HUES6 (cell line): ENCODE measurements at regions not wholly inside any gene's neighbourhood (a gene's known extent, or its start where the extent isn't known, plus 50 kb on each side); places are given as distances from the start of the nearest gene placed in this dataset.

Source experiments
- H3K27ac ChIP-seq: 2 replicates; pipeline ENCODE4 v1.7.0; 2013; ENCODE audit warnings: low read depth, mild to moderate bottlenecking, low read length, inconsistent platforms
- H3K27me3 ChIP-seq: 2 replicates; pipeline ENCODE4 v1.6.1; 2013; ENCODE audit warnings: low read length; ENCODE audit not compliant: control insufficient read depth, insufficient read depth
- H3K36me3 ChIP-seq: 2 replicates; pipeline ENCODE4 v1.6.1; 2013; ENCODE audit warnings: low read length; ENCODE audit not compliant: control insufficient read depth, insufficient read depth
- H3K4me1 ChIP-seq: 2 replicates; pipeline ENCODE4 v1.6.1; 2013; ENCODE audit warnings: low read length; ENCODE audit not compliant: control insufficient read depth, insufficient read depth
- H3K4me3 ChIP-seq: 2 replicates; pipeline ENCODE4 v1.5.1; 2013; ENCODE audit warnings: low read depth, low read length
- H3K9ac ChIP-seq: one replicate; pipeline ENCODE4 v1.6.1; 2013; ENCODE audit warnings: mild to moderate bottlenecking, low read length
- H3K9me3 ChIP-seq: 2 replicates; pipeline ENCODE4 v1.6.1; 2013; ENCODE audit warnings: low read depth, low read length; ENCODE audit not compliant: control insufficient read depth, insufficient read depth

- no peaks in the 10 kb centered on the region for H3K9me3 ChIP-seq
- H3K27ac ChIP-seq, result no peak overlapping the region
- no peaks in the 10 kb centered on the region for H3K27me3 ChIP-seq
- H3K9ac ChIP-seq, result peak overlapping the region; percentile 22
- H3K36me3 ChIP-seq, result no peaks in the 10 kb centered on the region
- H3K4me3 ChIP-seq, result no peak overlapping the region
- peaks cover 64% of the 10 kb centered on the region for H3K4me1 ChIP-seq
Observed at GRCh38 chr2:120820953-120821279, 85.2 kb downstream of the GLI2 start.

- Histone ChIP-seq H3K4me3 (no peak overlapping the region), H3K4me1 (peaks cover 71% of the 10 kb centered on the region), H3K36me3 (no peaks in the 10 kb centered on the region), H3K27me3 (no peaks in the 10 kb centered on the region), H3K9ac (no peak overlapping the region), H3K27ac (no peak overlapping the region), H3K9me3 (no peaks in the 10 kb centered on the region)
Observed at GRCh38 chr2:120821446-120822160, 85.9 kb downstream of the GLI2 start.

GRCh38 chr2:120822933-120823332, 87.3 kb downstream of the GLI2 start:
- Histone ChIP-seq H3K27me3 (no peaks in the 10 kb centered on the region), H3K9me3 (no peaks in the 10 kb centered on the region), H3K27ac (no peak overlapping the region), H3K4me3 (no peak overlapping the region), H3K4me1 (peaks cover 67% of the 10 kb centered on the region), H3K9ac (no peak overlapping the region), H3K36me3 (no peaks in the 10 kb centered on the region)

GRCh38 chr2:120823551-120823950, 87.9 kb downstream of the GLI2 start:
- Histone ChIP-seq H3K9me3 (no peaks in the 10 kb centered on the region), H3K9ac (no peak overlapping the region), H3K27ac (no peak overlapping the region), H3K4me3 (no peak overlapping the region), H3K27me3 (no peaks in the 10 kb centered on the region), H3K36me3 (no peaks in the 10 kb centered on the region), H3K4me1 (peaks cover 61% of the 10 kb centered on the region)

GRCh38 chr2:120824246-120824645, 88.6 kb downstream of the GLI2 start:
- Histone ChIP-seq H3K9ac (no peak overlapping the region), H3K27ac (no peak overlapping the region), H3K9me3 (no peaks in the 10 kb centered on the region), H3K4me3 (no peak overlapping the region), H3K4me1 (peaks cover 57% of the 10 kb centered on the region), H3K36me3 (peaks cover 4% of the 10 kb centered on the region), H3K27me3 (no peaks in the 10 kb centered on the region)

- Histone ChIP-seq H3K4me1 (peaks cover 46% of the 10 kb centered on the region), H3K27ac (no peak overlapping the region), H3K9ac (no peak overlapping the region), H3K4me3 (no peak overlapping the region), H3K27me3 (no peaks in the 10 kb centered on the region), H3K9me3 (no peaks in the 10 kb centered on the region), H3K36me3 (peaks cover 4% of the 10 kb centered on the region)
Observed at GRCh38 chr2:120825370-120826259, 89.9 kb downstream of the GLI2 start.

- H3K36me3 ChIP-seq, result peaks cover 4% of the 10 kb centered on the region
- no peak overlapping the region for H3K4me3 ChIP-seq
- H3K27me3 ChIP-seq, result no peaks in the 10 kb centered on the region
- H3K9ac ChIP-seq, result no peak overlapping the region
- no peaks in the 10 kb centered on the region for H3K9me3 ChIP-seq
- H3K27ac ChIP-seq, result no peak overlapping the region
- peaks cover 39% of the 10 kb centered on the region for H3K4me1 ChIP-seq
Observed at GRCh38 chr2:120826260-120826648, 90.6 kb downstream of the GLI2 start.

- Histone ChIP-seq H3K27ac (no peak overlapping the region), H3K27me3 (no peaks in the 10 kb centered on the region), H3K36me3 (peaks cover 4% of the 10 kb centered on the region), H3K4me1 (peaks cover 36% of the 10 kb centered on the region), H3K4me3 (no peak overlapping the region), H3K9me3 (no peaks in the 10 kb centered on the region), H3K9ac (no peak overlapping the region)
Observed at GRCh38 chr2:120826716-120827410, 91.2 kb downstream of the GLI2 start.

GRCh38 chr2:120828066-120828465, 92.4 kb downstream of the GLI2 start:
- Histone ChIP-seq H3K27me3 (no peaks in the 10 kb centered on the region), H3K9me3 (no peaks in the 10 kb centered on the region), H3K36me3 (peaks cover 4% of the 10 kb centered on the region), H3K4me1 (peaks cover 24% of the 10 kb centered on the region), H3K27ac (no peak overlapping the region), H3K4me3 (no peak overlapping the region), H3K9ac (no peak overlapping the region)

- Histone ChIP-seq H3K4me3 (no peak overlapping the region), H3K4me1 (peaks cover 28% of the 10 kb centered on the region), H3K9ac (no peak overlapping the region), H3K27ac (no peak overlapping the region), H3K36me3 (peaks cover 4% of the 10 kb centered on the region), H3K27me3 (no peaks in the 10 kb centered on the region), H3K9me3 (no peaks in the 10 kb centered on the region)
Observed at GRCh38 chr2:120828829-120829632, 93.4 kb downstream of the GLI2 start.
